ENCODE measurements at regions not wholly inside any gene's neighbourhood (a gene's known extent, or its start where the extent isn't known, plus 50 kb on each side); places are given as distances from the start of the nearest gene placed in this dataset.
"Not testable (repeated sequence)": the region's sequence is repeated elsewhere in the genome, so short reads cannot be mapped to it uniquely, and the experiment has no call there.

DNA sequence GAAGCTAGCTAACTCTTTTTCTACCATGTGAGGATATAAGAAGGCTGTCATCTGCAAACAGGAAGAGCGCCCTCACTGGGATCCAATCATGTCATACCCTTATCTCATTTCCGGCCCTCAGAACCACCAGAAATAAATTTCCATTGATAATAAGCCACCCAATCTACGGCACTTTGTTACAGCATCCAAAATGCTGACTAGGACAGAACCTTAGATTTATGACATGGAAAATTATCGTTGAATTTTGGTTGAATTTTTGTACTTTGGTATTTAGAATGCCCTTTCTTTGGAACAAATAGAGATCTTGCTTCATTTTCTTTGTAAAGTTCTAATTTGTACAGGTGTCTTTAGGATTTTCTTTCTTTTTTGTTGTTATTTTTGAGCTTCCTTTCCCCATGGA lies 53.3 kb upstream of the CYLC2 start:
- H3K9me3 Mint-ChIP-seq, result peaks cover 11% of the 10 kb centered on the region
- CTCF ChIA-PET, result no interaction called here
- POLR2A ChIA-PET, result no interaction called here
- ATAC-seq (no peak), DNase-seq (no peak)
- TF ChIP-seq, protein P1, sequence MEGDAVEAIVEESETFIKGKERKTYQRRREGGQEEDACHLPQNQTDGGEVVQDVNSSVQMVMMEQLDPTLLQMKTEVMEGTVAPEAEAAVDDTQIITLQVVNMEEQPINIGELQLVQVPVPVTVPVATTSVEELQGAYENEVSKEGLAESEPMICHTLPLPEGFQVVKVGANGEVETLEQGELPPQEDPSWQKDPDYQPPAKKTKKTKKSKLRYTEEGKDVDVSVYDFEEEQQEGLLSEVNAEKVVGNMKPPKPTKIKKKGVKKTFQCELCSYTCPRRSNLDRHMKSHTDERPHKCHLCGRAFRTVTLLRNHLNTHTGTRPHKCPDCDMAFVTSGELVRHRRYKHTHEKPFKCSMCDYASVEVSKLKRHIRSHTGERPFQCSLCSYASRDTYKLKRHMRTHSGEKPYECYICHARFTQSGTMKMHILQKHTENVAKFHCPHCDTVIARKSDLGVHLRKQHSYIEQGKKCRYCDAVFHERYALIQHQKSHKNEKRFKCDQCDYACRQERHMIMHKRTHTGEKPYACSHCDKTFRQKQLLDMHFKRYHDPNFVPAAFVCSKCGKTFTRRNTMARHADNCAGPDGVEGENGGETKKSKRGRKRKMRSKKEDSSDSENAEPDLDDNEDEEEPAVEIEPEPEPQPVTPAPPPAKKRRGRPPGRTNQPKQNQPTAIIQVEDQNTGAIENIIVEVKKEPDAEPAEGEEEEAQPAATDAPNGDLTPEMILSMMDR (IDR thresholded peaks at IDR 0.05), result no peak
- H3K4me1 Mint-ChIP-seq (ENCODE audit: low read depth), result no peaks in the 10 kb centered on the region
- intact Hi-C loops (cut with micrococcal nuclease), result no loop called here
- H3K27ac Mint-ChIP-seq, result no peak overlapping the region
- H3K27me3 Mint-ChIP-seq, result no peaks in the 10 kb centered on the region
- H3K4me3 Mint-ChIP-seq, result no peak overlapping the region
- H3K36me3 Mint-ChIP-seq (ENCODE audit: low read depth), result no peaks in the 10 kb centered on the region

- no peak overlapping the region for H3K4me3 Mint-ChIP-seq
- H3K4me1 Mint-ChIP-seq (ENCODE audit: low read depth), result no peaks in the 10 kb centered on the region
- no peak overlapping the region for H3K27ac Mint-ChIP-seq
- intact Hi-C loops (cut with micrococcal nuclease), result no loop called here
- ATAC-seq (peak; percentile 27), DNase-seq (no peak)
- TF ChIP-seq, protein P1 (IDR thresholded peaks at IDR 0.05), result no peak
- H3K9me3 Mint-ChIP-seq, result peaks cover 1% of the 10 kb centered on the region
- ChIA-PET CTCF (no interaction called here), POLR2A (no interaction called here)
- H3K27me3 Mint-ChIP-seq, result no peaks in the 10 kb centered on the region
- H3K36me3 Mint-ChIP-seq (ENCODE audit: low read depth), result no peaks in the 10 kb centered on the region
Observed at GRCh38 chr9:102922526-102922925, 72.6 kb upstream of the CYLC2 start.

- ChIA-PET CTCF (no interaction called here), POLR2A (no interaction called here)
- DNase-seq (no peak), ATAC-seq (no peak)
- intact Hi-C loops (cut with micrococcal nuclease), result no loop called here
- Mint-ChIP-seq H3K36me3 (ENCODE audit: low read depth) (no peaks in the 10 kb centered on the region), H3K4me3 (no peak overlapping the region), H3K27ac (no peak overlapping the region), H3K4me1 (ENCODE audit: low read depth) (no peaks in the 10 kb centered on the region), H3K9me3 (peaks cover 10% of the 10 kb centered on the region), H3K27me3 (no peaks in the 10 kb centered on the region)
- TF ChIP-seq, protein P1 (IDR thresholded peaks at IDR 0.05), result no peak
Observed at GRCh38 chr9:102911185-102911584, 83.9 kb upstream of the CYLC2 start.

GRCh38 chr9:102905795-102906194 lies 89.3 kb upstream of the CYLC2 start:
- H3K27me3 Mint-ChIP-seq; DNase-seq; CTCF ChIA-PET; H3K36me3 Mint-ChIP-seq (ENCODE audit: low read depth); H3K4me1 Mint-ChIP-seq (ENCODE audit: low read depth); intact Hi-C loops (cut with micrococcal nuclease); H3K27ac Mint-ChIP-seq; H3K4me3 Mint-ChIP-seq; POLR2A ChIA-PET; ATAC-seq: not testable (repeated sequence)
- H3K9me3 Mint-ChIP-seq, result peaks cover 19% of the 10 kb centered on the region

- ChIA-PET POLR2A (no interaction called here), CTCF (no interaction called here)
- Mint-ChIP-seq H3K4me1 (ENCODE audit: low read depth) (no peaks in the 10 kb centered on the region), H3K27ac (no peak overlapping the region), H3K36me3 (ENCODE audit: low read depth) (no peaks in the 10 kb centered on the region), H3K27me3 (no peaks in the 10 kb centered on the region), H3K4me3 (no peak overlapping the region), H3K9me3 (peaks cover 6% of the 10 kb centered on the region)
- intact Hi-C loops (cut with micrococcal nuclease), result no loop called here
- ATAC-seq (no peak), DNase-seq (no peak)
- TF ChIP-seq, protein P1 (IDR thresholded peaks at IDR 0.05), result no peak
Observed at GRCh38 chr9:102892025-102892424, 103.1 kb upstream of the CYLC2 start.

GRCh38 chr9:102888747-102889146 lies 106.4 kb upstream of the CYLC2 start:
- CTCF ChIA-PET; H3K4me3 Mint-ChIP-seq; ATAC-seq; H3K36me3 Mint-ChIP-seq (ENCODE audit: low read depth); H3K9me3 Mint-ChIP-seq; H3K27me3 Mint-ChIP-seq; H3K27ac Mint-ChIP-seq; H3K4me1 Mint-ChIP-seq (ENCODE audit: low read depth); DNase-seq; intact Hi-C loops (cut with micrococcal nuclease); POLR2A ChIA-PET: not testable (repeated sequence)

Measured in activated CD8-positive, alpha-beta T cell treated with anti-CD3 and anti-CD28 coated beads for 36 hours (primary cell).